Ishikawa (cell line): ENCODE measurements at regions not wholly inside any gene's neighbourhood (a gene's known extent, or its start where the extent isn't known, plus 50 kb on each side); places are given as distances from the start of the nearest gene placed in this dataset.

ENCODE experiments used
- CEBPB ChIP-seq: IDR thresholded peaks from 2 replicates; pipeline ENCODE4 v1.6.1; 2012
- CREB1 ChIP-seq: IDR thresholded peaks from 2 replicates; pipeline ENCODE4 v1.6.1; 2012; ENCODE audit warnings: low read depth
- EGR1 ChIP-seq: IDR thresholded peaks from 2 replicates; pipeline ENCODE4 v1.6.1; 2012
- EP300 ChIP-seq: IDR thresholded peaks from 2 replicates; pipeline ENCODE4 v1.6.1; 2012; ENCODE audit warnings: borderline replicate concordance
- FOXM1 ChIP-seq: IDR thresholded peaks from 2 replicates; pipeline ENCODE4 v1.6.1; 2012; ENCODE audit warnings: low read depth, borderline replicate concordance
- MAX ChIP-seq: IDR thresholded peaks from 2 replicates; pipeline ENCODE4 v1.6.1; 2012
- NFIC ChIP-seq: IDR thresholded peaks from 2 replicates; pipeline ENCODE4 v1.6.1; 2012
- RAD21 ChIP-seq: IDR thresholded peaks from 2 replicates; pipeline ENCODE4 v1.6.1; 2012; ENCODE audit warnings: low read depth
- REST ChIP-seq: IDR thresholded peaks from 2 replicates; pipeline ENCODE4 v1.6.1; 2012; ENCODE audit warnings: low read depth, mild to moderate bottlenecking
- TAF1 ChIP-seq: IDR thresholded peaks from 2 replicates; pipeline ENCODE4 v1.6.1; 2012; ENCODE audit warnings: low read depth, mild to moderate bottlenecking
- TCF12 ChIP-seq: IDR thresholded peaks from 2 replicates; pipeline ENCODE4 v1.6.1; 2012; ENCODE audit warnings: low read depth
- TEAD4 ChIP-seq: IDR thresholded peaks from 2 replicates; pipeline ENCODE4 v1.6.1; 2012
- YY1 ChIP-seq: IDR thresholded peaks from 2 replicates; pipeline ENCODE4 v1.6.1; 2012; ENCODE audit warnings: low read depth
- ZBTB7A ChIP-seq: IDR thresholded peaks from 2 replicates; pipeline ENCODE4 v1.6.1; 2012; ENCODE audit warnings: low read depth
- TF ChIP-seq, protein P1 (sequence below): IDR thresholded peaks from 2 replicates; pipeline ENCODE4 v1.6.1; 2012

- TF ChIP-seq MAX (no peak), CREB1 (no peak), CEBPB (no peak), FOXM1 (no peak), RAD21 (no peak), REST (no peak), TAF1 (no peak), EP300 (no peak), TCF12 (no peak), TEAD4 (no peak), NFIC (no peak)
- TF ChIP-seq, protein P1, sequence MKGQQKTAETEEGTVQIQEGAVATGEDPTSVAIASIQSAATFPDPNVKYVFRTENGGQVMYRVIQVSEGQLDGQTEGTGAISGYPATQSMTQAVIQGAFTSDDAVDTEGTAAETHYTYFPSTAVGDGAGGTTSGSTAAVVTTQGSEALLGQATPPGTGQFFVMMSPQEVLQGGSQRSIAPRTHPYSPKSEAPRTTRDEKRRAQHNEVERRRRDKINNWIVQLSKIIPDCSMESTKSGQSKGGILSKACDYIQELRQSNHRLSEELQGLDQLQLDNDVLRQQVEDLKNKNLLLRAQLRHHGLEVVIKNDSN: no peak
These were observed 212.8 kb downstream of the IPMK start for GRCh38 chr10:58054881-58055280.

- TF ChIP-seq RAD21 (no peak), NFIC (no peak), REST (no peak), ZBTB7A (no peak), YY1 (no peak), MAX (no peak), FOXM1 (no peak), TCF12 (no peak), EGR1 (no peak), CREB1 (no peak), EP300 (no peak), CEBPB (no peak), TEAD4 (no peak)
These were observed 214.9 kb downstream of the IPMK start for GRCh38 chr10:58052772-58053171.

- no peak for TF ChIP-seq CEBPB
- no peak for TF ChIP-seq REST
- TF ChIP-seq TEAD4: no peak
- TF ChIP-seq YY1: no peak
- no peak for TF ChIP-seq ZBTB7A
- no peak for TF ChIP-seq NFIC
- TF ChIP-seq EGR1: no peak
- no peak for TF ChIP-seq EP300
- TF ChIP-seq TAF1: no peak
- no peak for TF ChIP-seq TCF12
- no peak for TF ChIP-seq MAX
- TF ChIP-seq CREB1: no peak
- TF ChIP-seq RAD21: no peak
- TF ChIP-seq, protein P1: no peak
- no peak for TF ChIP-seq FOXM1
These were observed 217.1 kb downstream of the IPMK start for GRCh38 chr10:58050575-58050974.

GRCh38 chr10:58048936-58049335, 218.8 kb downstream of the IPMK start:
- TF ChIP-seq FOXM1 (no peak), TCF12 (no peak), TAF1 (no peak), CEBPB (no peak), TEAD4 (no peak), RAD21 (no peak), CREB1 (no peak), REST (no peak), ZBTB7A (no peak)
- TF ChIP-seq, protein P1: no peak
